Fibroblast of peridontal ligament (primary cell): ENCODE measurements at regions not wholly inside any gene's neighbourhood (a gene's known extent, or its start where the extent isn't known, plus 50 kb on each side); places are given as distances from the start of the nearest gene placed in this dataset.

ENCODE experiments used
- DNase-seq: peaks from one replicate; pipeline ENCODE4 v3.0.0-alpha.2; 2010; ENCODE audit errors: extremely low read depth

DNA sequence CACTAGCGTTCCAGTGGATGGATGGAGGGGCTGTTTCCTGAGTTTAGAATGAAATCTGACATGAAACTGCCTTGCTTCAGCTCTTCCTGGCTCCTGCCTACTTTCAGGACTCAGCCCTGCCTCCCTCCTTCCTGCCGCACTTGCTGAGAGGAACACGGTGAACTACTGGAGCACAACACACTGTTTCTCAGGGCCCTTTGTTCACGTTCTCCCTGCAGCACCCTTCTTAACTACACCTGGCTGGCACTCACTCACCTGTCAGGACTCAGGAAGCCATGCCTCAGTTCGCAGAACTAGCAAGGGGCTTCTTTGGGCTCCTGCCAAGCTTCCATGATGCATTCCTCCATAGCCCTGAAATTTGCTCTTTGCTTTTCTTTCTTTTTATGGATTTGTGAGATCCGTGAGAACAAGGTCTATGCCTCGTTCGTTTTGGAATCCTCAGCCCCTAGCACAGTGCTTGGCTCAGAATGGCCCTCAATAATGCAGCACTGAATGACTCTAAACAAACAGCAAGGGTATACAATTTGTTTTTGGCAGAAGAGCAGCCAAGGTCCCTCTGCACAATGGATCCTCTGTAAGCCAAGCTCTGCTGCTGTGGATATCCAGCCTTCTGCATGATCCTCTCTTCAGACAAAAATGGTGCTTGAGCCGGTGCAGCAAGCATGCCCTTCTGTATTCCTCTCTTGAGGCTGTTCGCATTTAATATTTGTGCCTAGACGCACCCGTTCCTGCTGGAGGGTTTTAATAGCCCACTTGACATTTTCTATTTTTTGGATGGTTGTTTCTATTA, 357.0 kb downstream of the TSN start:
- no peak for DNase-seq

DNA sequence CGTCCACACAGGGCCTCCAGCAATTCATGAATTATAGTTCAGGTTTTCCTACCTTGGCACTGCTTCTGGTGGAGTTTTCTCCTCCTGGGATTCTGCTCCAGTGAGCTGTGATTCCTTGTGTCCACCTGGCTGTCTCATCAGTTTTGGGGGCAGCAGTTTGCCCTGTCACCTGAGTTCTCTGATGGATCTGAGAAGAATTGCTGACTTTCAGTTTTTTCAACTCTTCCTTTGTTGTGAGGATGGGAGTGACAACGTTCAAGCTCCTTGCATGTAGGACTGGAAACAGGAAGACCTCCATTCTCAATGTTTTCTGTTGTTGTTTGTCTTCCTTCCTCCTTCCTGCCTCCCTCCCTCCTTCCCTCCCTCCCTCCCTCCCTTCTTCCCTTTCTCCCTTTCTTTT, 359.0 kb downstream of the TSN start:
- DNase-seq: no peak

DNA sequence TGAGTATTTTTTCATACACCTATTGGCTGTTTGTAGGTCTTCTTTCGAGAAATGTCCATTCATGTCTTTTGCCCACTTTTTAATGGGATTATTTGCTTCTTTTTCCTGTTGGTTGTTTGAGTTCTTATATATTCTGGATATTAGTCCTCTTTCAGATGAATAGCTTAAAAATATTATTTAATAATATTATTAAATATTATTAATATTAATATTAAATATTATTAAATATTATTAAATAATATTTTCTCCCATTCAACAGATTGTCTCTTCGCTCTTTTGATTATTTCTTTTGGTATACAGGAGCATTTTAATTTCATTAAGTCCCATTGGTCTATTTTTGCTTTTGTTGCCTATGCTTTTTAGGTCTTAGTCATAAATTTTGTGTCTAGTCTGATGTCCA, 361.9 kb downstream of the TSN start:
- DNase-seq: no peak

DNA sequence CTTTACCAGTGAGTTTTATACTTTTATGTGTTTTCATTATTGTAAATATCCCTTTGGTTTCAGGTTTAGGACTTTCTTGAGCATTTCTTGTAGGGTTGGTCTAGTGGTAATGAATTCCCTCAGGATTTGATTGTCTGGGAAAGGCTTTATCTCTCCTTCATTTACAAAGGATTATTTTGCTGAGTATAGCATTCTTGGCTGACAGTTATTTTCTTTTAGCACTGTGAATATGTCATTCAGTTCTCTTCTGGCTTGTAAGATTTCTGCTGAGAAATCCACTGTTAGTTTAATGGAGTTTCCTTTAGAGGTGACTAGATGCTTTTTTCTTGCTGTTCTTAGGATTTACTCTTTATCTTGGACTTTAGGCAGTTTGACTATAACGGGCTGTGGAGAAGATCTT, 373.9 kb downstream of the TSN start:
- DNase-seq: no peak

DNA sequence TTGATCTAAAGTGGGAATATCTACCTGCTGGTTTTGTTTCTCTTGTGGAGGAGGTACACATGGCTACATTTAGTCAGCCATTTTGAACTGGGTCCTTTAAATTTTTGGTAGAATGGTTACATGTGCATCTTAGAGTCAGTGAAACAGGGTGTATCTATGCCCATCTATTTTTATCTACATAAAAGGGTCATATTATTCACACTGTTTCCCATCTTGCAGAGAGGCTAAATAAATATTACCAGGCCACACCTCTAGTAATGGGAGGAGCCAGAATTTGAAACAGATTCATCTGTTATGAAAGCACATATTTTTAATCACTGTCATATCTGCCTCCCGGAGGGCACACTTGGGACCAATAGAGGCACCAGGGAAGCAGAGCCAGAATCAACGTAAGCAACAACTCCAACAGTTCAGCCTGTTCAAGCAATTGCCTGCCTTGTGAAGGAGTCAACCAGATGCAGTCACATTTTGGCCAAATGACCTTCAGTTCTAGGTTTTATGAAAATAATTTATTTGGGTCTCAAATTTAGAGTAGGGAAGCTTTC, 376.8 kb downstream of the TSN start:
- DNase-seq: no peak

DNA sequence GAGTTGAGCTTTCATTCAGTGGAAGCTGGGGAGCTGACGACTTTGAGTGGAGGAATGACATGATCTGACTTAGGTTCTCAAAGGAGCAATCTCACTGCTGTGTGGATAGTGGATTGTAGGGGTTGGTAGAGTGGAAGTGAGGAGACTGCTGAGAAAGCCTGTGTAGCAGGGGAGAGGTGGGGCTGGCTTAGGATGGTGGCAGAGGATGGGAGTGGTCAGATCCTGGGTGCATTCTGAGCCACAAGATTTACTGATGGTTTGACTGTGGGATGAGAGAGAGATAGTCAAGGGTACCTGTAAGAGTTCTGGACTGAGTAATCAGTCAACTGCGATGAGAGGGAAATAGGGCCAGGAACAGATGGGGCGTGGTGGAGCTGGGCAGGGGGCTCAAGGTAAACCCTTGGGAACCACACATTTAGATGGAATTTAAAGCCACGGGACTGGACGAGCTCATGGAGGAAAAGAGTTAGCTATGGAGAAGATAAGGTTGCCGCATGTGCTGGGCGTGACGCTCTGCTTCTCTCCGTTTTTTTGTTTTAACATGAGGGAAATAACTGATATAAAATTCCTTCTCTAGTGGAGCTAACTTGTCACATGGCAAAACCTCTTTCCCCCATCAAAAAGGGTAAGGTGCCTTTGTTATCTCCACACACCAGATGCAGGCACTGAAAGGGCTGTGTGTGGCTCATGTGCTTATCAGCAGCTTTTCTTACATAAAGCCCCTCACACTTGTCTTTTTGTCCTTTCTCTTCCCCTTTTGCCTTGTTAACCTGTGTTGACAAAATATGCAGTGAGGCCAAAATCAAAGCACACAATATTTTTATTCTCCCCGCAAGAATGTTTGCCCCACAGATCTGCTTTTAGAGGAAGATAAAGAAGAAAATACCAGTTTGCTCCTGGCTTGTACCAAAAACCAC, 379.8 kb downstream of the TSN start:
- no peak for DNase-seq

DNA sequence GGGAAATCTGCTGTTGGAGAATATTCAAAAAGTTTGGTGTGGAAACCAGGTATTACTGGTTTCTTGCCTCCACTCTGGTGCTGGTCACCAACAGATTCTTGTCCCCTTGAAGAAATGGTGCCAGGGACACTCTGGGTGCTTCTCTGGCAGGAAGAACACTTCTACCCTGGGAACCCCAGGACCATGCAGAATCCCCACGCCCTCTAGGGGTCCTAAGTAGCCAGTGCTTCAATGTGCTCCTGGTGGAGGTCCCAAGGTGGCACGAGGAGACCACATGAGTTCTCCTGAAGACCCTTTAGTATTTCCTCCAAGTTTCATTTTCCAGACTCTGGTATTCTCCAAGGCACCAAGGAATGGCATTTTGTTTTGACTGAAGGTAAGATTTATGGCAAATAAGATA, 380.6 kb downstream of the TSN start:
- no peak for DNase-seq

DNA sequence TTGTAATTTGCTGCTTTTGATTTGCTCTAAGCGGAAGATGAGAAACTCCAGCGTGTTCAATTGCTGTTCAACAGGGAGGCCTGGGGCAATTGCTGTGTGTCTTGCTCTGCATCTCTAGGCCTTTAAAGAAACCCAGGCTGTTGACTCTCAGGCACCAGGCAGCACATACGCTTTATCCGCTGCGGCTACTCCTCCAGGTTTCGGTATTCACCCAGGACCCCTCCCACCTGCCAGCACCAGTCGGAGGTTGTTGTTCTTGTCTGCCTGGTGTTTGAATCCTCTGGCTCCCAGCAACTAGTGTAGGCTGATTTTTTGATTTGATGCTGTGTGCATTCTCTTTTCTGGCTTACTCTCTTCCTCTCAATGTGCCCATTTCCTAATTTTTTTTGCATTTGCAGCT, 383.1 kb downstream of the TSN start:
- no peak for DNase-seq

DNA sequence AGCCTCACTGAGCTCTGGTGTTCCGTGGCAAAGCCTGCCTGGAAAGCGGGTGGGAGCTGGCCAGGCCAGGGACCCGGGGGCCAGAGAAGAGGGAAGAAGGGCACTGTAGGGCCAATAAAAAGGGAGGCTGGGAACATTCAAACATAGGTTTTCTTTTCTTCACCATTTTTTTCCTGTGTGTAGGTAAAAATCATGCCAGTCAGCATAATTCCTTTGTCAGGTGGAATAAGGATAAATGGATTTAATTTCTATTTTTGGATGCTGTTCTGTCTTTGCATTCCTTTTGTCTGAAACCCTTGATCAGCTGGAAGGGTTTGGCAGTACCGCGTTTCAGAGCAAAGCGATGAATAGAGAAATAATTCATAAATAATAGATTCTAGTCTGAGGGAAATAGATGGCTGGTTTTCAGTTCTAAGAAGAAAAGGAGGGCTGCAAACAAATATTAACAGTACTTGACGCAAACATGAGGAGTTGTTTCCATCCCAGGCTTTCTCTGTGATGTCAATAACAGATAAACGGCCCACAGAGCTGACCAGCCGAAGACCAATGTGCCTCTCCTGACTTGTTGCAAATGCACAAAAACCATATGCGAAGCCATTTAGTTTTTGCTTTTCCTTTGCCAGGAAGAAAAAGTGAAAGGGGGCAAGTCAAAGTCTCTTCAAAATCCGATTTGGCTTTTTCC, 384.4 kb downstream of the TSN start:
- no peak for DNase-seq

DNA sequence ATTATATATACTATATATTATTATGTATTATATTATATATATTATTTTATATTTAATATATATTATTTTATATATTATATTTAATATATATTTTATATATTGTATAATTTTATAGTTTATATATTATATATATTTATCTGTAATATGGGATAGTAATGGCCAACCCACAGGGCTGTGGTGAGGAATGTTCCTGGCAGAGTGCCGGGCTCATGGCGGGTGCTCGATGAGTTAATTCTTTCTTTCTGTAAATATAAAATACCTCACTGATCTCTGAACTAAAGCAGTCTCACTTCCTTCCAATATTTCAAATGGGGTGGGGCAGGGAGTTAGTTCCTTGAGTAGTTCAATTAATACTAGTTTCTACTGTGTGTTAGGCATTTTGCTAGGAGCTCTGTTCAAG, 389.4 kb downstream of the TSN start:
- DNase-seq: no peak

DNA sequence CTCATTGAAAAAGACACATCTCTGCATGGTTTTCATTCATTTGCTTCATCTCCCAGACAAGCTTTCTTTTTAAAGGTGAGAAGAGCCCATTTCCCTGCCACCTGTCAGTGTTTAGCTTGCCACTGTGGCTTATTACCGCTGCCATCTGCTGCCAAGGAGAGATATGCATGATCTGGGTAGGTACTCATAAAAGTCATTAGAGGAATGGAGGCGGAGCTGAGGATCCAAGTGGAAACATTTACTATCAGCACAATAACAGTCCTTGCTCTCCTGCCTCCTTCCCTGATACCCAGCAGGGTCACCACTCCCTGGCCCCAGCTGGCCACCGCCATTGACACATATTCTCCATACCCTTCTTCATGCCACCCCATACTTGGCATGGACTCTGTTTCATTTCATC, 390.4 kb downstream of the TSN start:
- no peak for DNase-seq

DNA sequence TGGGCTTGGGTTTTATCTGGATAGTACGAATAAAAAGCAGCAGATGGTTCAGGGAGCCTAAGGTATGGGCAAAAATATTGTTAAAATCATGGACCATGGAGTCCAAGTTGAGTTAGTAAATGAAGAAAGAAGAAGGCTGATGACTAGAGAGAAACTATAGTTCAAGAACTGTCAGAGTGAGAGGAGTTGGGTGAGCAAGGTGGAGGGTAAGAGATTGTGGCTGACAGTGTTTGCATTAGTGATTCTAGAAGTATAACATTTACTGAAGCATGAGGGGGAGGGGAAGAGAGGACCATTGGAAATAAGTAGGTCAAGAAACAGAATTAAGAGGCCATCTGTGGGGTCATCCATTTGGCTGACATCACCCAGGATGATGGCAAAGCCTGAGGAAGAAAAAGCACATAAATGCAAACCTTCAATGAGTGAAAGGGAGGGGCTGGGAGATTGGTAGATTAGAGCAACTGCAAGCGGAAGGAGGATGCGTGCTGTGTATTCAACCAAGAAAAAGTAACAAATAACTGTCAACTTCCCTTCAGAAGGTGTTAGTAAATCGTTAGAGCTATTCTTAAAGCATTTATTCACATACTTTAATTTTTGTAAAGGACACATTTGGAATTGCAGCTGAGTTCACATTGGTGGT, 392.8 kb downstream of the TSN start:
- no peak for DNase-seq

DNA sequence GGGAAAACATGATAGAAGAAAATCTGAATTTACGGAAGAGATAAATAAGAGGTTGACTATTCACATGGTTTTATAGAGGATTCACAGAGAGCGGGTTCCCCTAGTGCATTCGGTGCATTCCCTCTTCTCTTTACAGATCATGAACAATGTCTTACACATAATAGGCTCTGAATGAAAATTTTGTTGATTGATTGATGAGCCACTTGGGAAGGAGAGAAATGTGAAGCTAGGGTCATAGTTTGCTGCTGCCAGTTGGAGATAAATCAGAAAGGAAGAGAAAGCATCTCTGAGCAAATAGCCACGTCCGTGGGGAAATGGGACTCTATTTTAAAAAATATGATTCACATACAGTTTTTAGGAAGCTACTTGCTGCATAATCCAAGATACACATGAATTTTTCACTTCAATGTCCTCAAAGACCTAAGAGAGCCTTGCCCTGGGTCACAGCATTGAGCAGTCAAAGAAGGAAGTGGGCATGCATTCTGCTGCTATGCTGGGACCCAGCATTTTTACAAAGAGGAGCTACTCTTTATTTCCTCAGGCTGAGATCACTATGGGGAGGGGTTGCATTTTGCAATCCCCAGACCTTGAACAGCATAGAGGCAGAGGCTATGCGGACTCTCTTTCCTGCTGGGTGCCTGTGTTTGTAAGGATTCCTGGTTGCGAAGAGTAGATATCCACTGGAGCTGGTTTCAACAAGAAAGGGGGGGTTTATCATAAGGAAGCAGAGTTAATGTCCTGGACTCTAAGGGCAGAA, 395.3 kb downstream of the TSN start:
- no peak for DNase-seq

DNA sequence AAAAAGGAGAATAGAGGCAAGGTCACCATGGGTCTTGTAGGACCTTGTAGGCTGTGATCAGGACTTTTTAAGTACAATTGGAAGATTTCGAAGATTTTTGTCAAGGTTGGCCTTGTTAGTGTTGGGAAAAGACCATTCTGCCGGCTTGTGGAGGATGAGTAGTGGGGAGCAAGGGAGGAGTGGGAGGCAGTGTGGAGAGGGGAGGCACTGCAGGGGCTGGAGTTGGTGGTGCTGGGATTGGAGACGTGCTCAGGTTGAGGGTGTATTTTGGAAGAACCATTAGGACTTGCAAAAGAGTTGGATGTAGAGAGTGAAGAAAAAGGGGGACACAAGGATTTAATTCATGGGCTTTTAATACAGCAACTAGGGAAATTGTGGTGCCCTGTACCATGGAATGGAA, 397.1 kb downstream of the TSN start:
- DNase-seq: no peak

DNA sequence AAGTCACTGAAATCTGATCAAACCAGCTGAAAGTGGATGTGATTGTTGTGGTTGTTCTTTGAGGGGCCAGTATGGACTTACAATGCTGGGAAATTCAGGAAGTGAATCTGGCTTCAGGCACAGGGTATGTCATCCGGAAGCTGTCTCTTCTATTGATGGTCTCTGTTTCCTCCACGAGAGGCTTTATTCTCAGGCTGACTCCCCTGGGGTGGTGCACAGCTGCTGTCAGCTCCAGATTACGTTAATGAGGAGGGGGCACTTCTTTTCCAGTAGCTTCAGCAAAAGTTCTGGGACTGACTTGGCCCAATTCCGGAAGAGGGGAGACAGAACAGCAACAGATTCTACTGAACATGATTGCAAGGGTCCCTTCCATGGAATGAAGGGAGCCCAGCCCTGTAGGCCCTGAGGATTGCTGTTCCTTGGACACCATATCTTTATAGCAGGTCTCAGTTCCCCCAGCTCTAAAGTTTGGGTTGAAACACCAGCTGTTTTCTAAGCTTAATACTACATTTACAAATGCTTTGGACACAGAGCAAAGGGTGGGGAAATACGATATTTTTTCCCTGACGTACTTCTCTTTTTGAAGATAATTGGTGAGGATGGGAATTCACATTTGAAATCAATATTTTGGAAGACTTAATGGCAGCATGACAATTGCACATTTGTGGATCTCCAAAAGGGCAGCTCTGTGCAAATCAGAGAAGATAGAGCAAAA, 400.9 kb downstream of the TSN start:
- no peak for DNase-seq

DNA sequence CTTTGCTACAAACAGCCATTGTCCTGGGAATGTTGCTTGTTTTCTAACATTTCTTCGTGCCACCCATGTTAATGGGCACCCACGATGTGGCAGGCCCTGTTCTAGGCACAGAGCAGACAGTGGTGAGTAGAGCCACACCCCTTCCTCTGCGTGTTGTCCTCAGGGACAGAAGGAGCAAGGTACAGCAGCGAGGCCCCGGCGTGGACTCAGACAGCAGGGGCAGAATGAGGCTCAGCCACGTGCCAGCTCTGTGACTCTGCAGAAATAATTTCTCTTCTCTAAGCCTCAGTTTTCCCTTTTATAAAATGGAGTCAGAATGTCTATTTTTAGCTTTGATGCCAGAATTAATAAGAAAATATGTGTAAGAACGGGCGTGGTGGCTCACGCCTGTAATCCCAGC, 401.7 kb downstream of the TSN start:
- DNase-seq: no peak

DNA sequence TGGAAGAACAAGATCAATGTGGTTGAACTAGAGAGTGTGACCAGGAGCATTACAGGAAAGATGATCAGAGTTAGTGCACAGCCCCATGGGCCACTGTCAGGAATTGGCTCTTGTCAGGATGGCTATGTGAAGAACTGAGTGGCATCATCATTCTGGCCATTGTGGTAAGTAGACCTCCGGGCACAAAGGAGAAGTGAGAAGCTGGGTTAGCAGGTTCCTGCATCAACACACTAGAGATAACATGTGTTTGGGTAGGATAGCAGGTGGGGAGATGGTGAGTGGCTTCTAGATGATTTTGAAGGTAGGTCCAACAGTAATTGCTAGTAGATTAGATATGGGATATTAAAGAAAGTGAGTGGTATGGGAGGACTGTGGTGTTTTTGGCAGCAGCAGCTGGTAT, 408.2 kb downstream of the TSN start:
- no peak for DNase-seq

DNA sequence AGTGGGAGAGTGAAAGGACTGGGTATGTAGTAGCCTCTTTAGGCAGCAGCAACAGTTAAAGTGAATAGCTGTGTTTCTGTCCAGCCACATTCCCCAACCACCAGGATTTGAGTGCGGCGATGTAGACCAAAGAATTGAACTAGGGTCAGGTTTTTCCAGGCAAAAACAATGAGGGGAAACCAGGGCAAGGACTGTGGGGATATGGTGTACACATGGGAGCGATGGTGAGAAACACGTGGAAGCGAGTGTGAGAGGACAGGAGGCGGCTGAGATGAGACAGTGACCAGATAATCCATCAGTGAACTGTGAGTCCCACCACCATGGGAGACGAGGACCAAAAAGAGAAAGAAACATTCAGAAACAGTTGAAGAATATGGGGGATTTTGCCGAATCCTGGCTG, 409.5 kb downstream of the TSN start:
- DNase-seq: no peak

DNA sequence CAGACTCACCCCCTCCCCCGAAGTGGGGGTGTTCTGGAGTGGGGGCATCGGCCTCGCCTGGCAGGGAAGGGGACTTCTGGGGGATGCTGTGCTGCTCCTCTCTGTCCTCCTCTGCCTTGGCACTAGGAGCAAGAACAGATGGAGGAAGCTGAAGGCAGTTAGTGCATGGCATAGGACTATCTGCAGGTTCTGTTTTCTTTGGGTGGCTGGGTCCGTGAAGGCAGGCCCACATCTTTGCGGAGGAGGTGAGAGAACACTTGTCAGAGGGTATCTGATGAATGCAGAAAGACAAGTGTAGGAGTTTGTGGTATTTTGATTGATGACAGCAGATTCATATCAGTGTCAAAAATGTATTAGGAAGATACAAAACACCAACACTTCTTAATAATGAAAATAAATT, 411.4 kb downstream of the TSN start:
- DNase-seq: no peak

DNA sequence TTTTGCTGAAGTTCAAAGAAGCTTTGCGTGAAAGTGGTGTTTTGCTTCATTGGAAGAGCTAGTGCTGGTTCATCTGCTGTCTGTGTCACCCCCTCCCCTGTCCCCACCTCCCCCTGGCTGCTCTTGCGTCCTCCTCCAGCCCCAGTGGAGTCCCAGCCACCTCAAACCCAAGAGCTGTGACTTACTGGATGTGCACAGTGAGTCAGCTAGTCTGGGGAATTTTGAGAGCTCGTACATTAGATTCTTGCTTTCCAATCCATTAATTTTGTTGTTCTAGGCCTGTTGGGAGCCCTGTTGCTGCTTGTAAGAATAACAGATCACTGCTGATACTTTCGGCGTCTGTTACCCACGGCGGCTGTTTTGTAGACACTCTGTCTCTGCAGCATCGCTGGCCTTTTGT, 412.1 kb downstream of the TSN start:
- no peak for DNase-seq
